H1 (cell line): ENCODE measurements at regions not wholly inside any gene's neighbourhood (a gene's known extent, or its start where the extent isn't known, plus 50 kb on each side); places are given as distances from the start of the nearest gene placed in this dataset.

Experiments
- CTCF ChIA-PET: fragments of 300-600 bp; sonication (Branson Sonifier 250); formaldehyde crosslinking; loops from one replicate; lab custom pipeline; 2021; ENCODE audit not compliant: partially characterized antibody; lab: Charles Lee
- POLR2A ChIA-PET: fragments of 300-600 bp; sonication (Branson Sonifier 250); formaldehyde crosslinking; loops from one replicate; lab custom pipeline; 2021; ENCODE audit warnings: inconsistent platforms; ENCODE audit not compliant: partially characterized antibody; lab: Charles Lee
- DNase-seq, 2 experiments: peaks; one replicate each; pipeline versions ENCODE4 v3.0.0 to v3.0.0-alpha.2; 2010 to 2022; ENCODE audit warnings: low spot score in 2 of 2, low read depth in 1 of 2, mixed read lengths in 1 of 2
- FAIRE-seq: peaks from 2 replicates; lab custom pipeline; 2011; peaks lifted over from hg19 to GRCh38; lab: Jason Lieb, UNC
- H2AFZ ChIP-seq: 2 replicates; pipeline ENCODE4 v1.8.1; 2012; ENCODE audit warnings: low read length, inconsistent platforms
- H2AK5ac ChIP-seq: 2 replicates; pipeline ENCODE4 v1.6.1; 2013; ENCODE audit warnings: low read depth, low read length
- H2BK120ac ChIP-seq: replicated peaks from 2 replicates; pipeline ENCODE3; 2013; ENCODE audit warnings: low read depth, low read length, inconsistent platforms
- H2BK12ac ChIP-seq: 2 replicates; pipeline ENCODE4 v1.6.1; 2013; ENCODE audit warnings: low read depth, low read length
- H2BK15ac ChIP-seq: 2 replicates; pipeline ENCODE4 v1.6.1; 2013; ENCODE audit warnings: low read length
- H2BK20ac ChIP-seq: 2 replicates; pipeline ENCODE4 v1.6.1; 2013; ENCODE audit warnings: low read length
- H2BK5ac ChIP-seq: 2 replicates; pipeline ENCODE4 v1.6.1; 2013; ENCODE audit warnings: low read depth, low read length
- H3K14ac ChIP-seq: 2 replicates; pipeline ENCODE4 v1.6.1; 2013; ENCODE audit warnings: inconsistent platforms; ENCODE audit not compliant: insufficient read length
- H3K18ac ChIP-seq: 2 replicates; pipeline ENCODE4 v1.6.1; 2013; ENCODE audit warnings: low read length; ENCODE audit errors: extremely low read depth
- H3K23ac ChIP-seq: 2 replicates; pipeline ENCODE4 v1.6.1; 2013; ENCODE audit warnings: inconsistent platforms; ENCODE audit not compliant: insufficient read length
- H3K23me2 ChIP-seq: 2 replicates; pipeline ENCODE4 v1.6.1; 2013; ENCODE audit warnings: low read depth, low read length
- H3K27ac ChIP-seq: 2 replicates; pipeline ENCODE4 v1.6.1; 2011; ENCODE audit warnings: low read depth, low read length, inconsistent platforms
- H3K27me3 ChIP-seq, 4 experiments: replicated peaks in 1 of 4; 1 replicate in 1 of 4; 2 replicates in 3 of 4; pipeline versions ENCODE4 v1.6.1 to v1.8.1; 2011 to 2013; ENCODE audit warnings: low read length in 3 of 4, mild to moderate bottlenecking in 3 of 4, inconsistent platforms in 2 of 4, mixed read lengths in 2 of 4, moderate library complexity in 1 of 4; ENCODE audit not compliant: control insufficient read depth in 3 of 4, insufficient read depth in 3 of 4; ENCODE audit errors: extremely low read depth in 1 of 4
- H3K36me3 ChIP-seq, 4 experiments: 2 replicates each; pipeline versions ENCODE4 v1.6.1 to v1.8.1; 2011 to 2013; ENCODE audit warnings: mild to moderate bottlenecking in 4 of 4, low read length in 3 of 4, moderate library complexity in 2 of 4, control low read depth in 1 of 4, inconsistent platforms in 1 of 4; ENCODE audit not compliant: insufficient read depth in 4 of 4, control insufficient read depth in 2 of 4
- H3K4ac ChIP-seq: replicated peaks from 2 replicates; pipeline ENCODE3; 2013; ENCODE audit warnings: low read length, low read depth, mixed read lengths, inconsistent platforms; ENCODE audit not compliant: insufficient read length
- H3K4me1 ChIP-seq, 4 experiments: replicated peaks in 1 of 4; 1 replicate in 1 of 4; 2 replicates in 3 of 4; pipeline versions ENCODE4 v1.6.1 to v1.8.1; 2011 to 2013; ENCODE audit warnings: low read length in 3 of 4, inconsistent platforms in 2 of 4, mixed read lengths in 1 of 4; ENCODE audit not compliant: insufficient read depth in 4 of 4, control insufficient read depth in 3 of 4
- H3K4me2 ChIP-seq, 2 experiments: 2 replicates each; pipeline versions ENCODE4 v1.6.1 to v1.8.1; 2011 to 2013; ENCODE audit warnings: low read depth in 2 of 2, low read length in 2 of 2, control low read depth in 1 of 2, inconsistent platforms in 1 of 2, mild to moderate bottlenecking in 1 of 2; ENCODE audit not compliant: insufficient read depth in 1 of 2
- H3K4me3 ChIP-seq, 4 experiments: fragments of 200-600, 300-600 bp in 1 of 4; sonication (generic), shearing (Covaris generic), sonication (Bioruptor Twin) in 1 of 4; 2 replicates each; pipeline versions ENCODE4 v1.5.1 to v1.8.1; 2011 to 2016; ENCODE audit warnings: low read length in 4 of 4, low read depth in 3 of 4, control low read depth in 2 of 4, inconsistent platforms in 2 of 4, mild to moderate bottlenecking in 2 of 4, mixed read lengths in 1 of 4, moderate library complexity in 1 of 4; ENCODE audit not compliant: insufficient read depth in 2 of 4; ENCODE audit errors: extremely low read depth in 1 of 4
- H3K56ac ChIP-seq: replicated peaks from 2 replicates; pipeline ENCODE3; 2013; ENCODE audit warnings: low read depth, mild to moderate bottlenecking, mixed read lengths, low read length, inconsistent platforms; ENCODE audit not compliant: insufficient read length
- H3K79me1 ChIP-seq: 2 replicates; pipeline ENCODE4 v1.6.1; 2013; ENCODE audit warnings: low read depth, low read length, control low read depth
- H3K79me2 ChIP-seq, 2 experiments: 2 replicates each; pipeline versions ENCODE4 v1.6.1 to v1.8.1; 2012 to 2013; ENCODE audit warnings: low read length in 2 of 2, mild to moderate bottlenecking in 2 of 2, inconsistent platforms in 1 of 2; ENCODE audit not compliant: insufficient read depth in 2 of 2, control insufficient read depth in 1 of 2
- H3K9ac ChIP-seq, 4 experiments: replicated peaks in 1 of 4; 1 replicate in 1 of 4; 2 replicates in 3 of 4; pipeline versions ENCODE4 v1.6.1 to v1.8.1; 2011 to 2013; ENCODE audit warnings: low read depth in 3 of 4, low read length in 3 of 4, control low read depth in 2 of 4, mild to moderate bottlenecking in 2 of 4, moderate library complexity in 2 of 4, inconsistent platforms in 1 of 4; ENCODE audit errors: extremely low read depth in 1 of 4
- H3K9me3 ChIP-seq, 2 experiments: 2 replicates each; pipeline versions ENCODE4 v1.6.1 to v1.8.1; 2012 to 2013; ENCODE audit warnings: mild to moderate bottlenecking in 2 of 2, moderate library complexity in 2 of 2, control low read depth in 1 of 2, inconsistent platforms in 1 of 2, low read depth in 1 of 2, low read length in 1 of 2, mixed read lengths in 1 of 2; ENCODE audit not compliant: insufficient read depth in 2 of 2
- H4K20me1 ChIP-seq, 2 experiments: replicated peaks in 1 of 2; 2 replicates each; pipeline versions ENCODE3 to v1.8.1; 2011 to 2013; ENCODE audit warnings: inconsistent platforms in 2 of 2, low read length in 2 of 2, mild to moderate bottlenecking in 1 of 2; ENCODE audit not compliant: insufficient read depth in 2 of 2, control insufficient read depth in 1 of 2
- H4K5ac ChIP-seq: 2 replicates; pipeline ENCODE4 v1.6.1; 2013; ENCODE audit warnings: low read length, low read depth, mixed read lengths, inconsistent platforms; ENCODE audit not compliant: insufficient read length
- H4K8ac ChIP-seq: 2 replicates; pipeline ENCODE4 v1.8.0; 2013; ENCODE audit warnings: mild to moderate bottlenecking, moderate library complexity, low read length, inconsistent platforms; ENCODE audit not compliant: insufficient read depth; ENCODE audit errors: extremely low read depth
- H4K91ac ChIP-seq: replicated peaks from 2 replicates; pipeline ENCODE3; 2013; ENCODE audit warnings: low read length, mixed read lengths, inconsistent platforms; ENCODE audit not compliant: insufficient read length
- ASH2L ChIP-seq: fragments of 200-600, 300-600 bp; sonication (generic); IDR thresholded peaks from one replicate; pipeline ENCODE4 v1.7.1; 2017; ENCODE audit warnings: low read length
- EZH2 ChIP-seq: fragments of 200-600 bp; sonication (generic); IDR thresholded peaks from 2 replicates; pipeline ENCODE4 v1.7.1; 2012; ENCODE audit warnings: low read depth, mild to moderate bottlenecking, moderate library complexity, low read length, inconsistent platforms; ENCODE audit not compliant: severe bottlenecking
- FOSL1 ChIP-seq: IDR thresholded peaks from 2 replicates; pipeline ENCODE4 v1.6.1; 2011; ENCODE audit warnings: mild to moderate bottlenecking, low read depth, low read length, moderate library complexity; ENCODE audit not compliant: insufficient read depth
- GABPA ChIP-seq: IDR thresholded peaks from 2 replicates; pipeline ENCODE4 v1.6.1; 2011; ENCODE audit warnings: mild to moderate bottlenecking, low read length, moderate library complexity, borderline replicate concordance; ENCODE audit not compliant: insufficient read depth
- JUN ChIP-seq: IDR thresholded peaks from 2 replicates; pipeline ENCODE4 v1.6.1; 2011; ENCODE audit warnings: low read depth, mild to moderate bottlenecking, improper control_type of control experiment, low read length
- POLR2A ChIP-seq, 2 experiments: IDR thresholded peaks; 1 replicate in 1 of 2; 2 replicates in 1 of 2; pipeline ENCODE4 v1.6.1; 2011; ENCODE audit warnings: low read depth in 2 of 2, low read length in 2 of 2, mild to moderate bottlenecking in 2 of 2; ENCODE audit errors: control extremely low read depth in 1 of 2
- RBBP5 ChIP-seq: IDR thresholded peaks from 2 replicates; pipeline ENCODE4 v1.7.1; 2012; ENCODE audit warnings: low read depth, mild to moderate bottlenecking, inconsistent platforms, low read length, moderate library complexity, borderline replicate concordance
- RFX5 ChIP-seq: IDR thresholded peaks from 2 replicates; pipeline ENCODE4 v1.6.1; 2011; ENCODE audit warnings: low read depth, low read length, improper control_type of control experiment, borderline replicate concordance
- RXRA ChIP-seq: IDR thresholded peaks from 2 replicates; pipeline ENCODE4 v1.6.1; 2011; ENCODE audit warnings: low read depth, mild to moderate bottlenecking, low read length, moderate library complexity; ENCODE audit not compliant: insufficient read depth
- TBP ChIP-seq: IDR thresholded peaks from 2 replicates; pipeline ENCODE4 v1.6.1; 2011; ENCODE audit warnings: low read depth, low read length, improper control_type of control experiment
- WGBS, 2 experiments: shearing (Covaris generic) in 1 of 2; methylation state at CpG; one replicate each; pipeline versions ENCODE4 v1.1.6 to v1.1.7; 2013 to 2015; ENCODE audit warnings: low lambda C conversion rate in 2 of 2, mixed read lengths in 2 of 2, inconsistent platforms in 1 of 2, low coverage in 1 of 2, missing lambda C conversion rate in 1 of 2; ENCODE audit not compliant: insufficient replicate concordance in 2 of 2, insufficient coverage in 1 of 2, insufficient read length in 1 of 2; ENCODE audit errors: extremely low coverage in 1 of 2, missing lambda C conversion rate in 1 of 2; 5-methylcytosine and 5-hydroxymethylcytosine counted together

DNA sequence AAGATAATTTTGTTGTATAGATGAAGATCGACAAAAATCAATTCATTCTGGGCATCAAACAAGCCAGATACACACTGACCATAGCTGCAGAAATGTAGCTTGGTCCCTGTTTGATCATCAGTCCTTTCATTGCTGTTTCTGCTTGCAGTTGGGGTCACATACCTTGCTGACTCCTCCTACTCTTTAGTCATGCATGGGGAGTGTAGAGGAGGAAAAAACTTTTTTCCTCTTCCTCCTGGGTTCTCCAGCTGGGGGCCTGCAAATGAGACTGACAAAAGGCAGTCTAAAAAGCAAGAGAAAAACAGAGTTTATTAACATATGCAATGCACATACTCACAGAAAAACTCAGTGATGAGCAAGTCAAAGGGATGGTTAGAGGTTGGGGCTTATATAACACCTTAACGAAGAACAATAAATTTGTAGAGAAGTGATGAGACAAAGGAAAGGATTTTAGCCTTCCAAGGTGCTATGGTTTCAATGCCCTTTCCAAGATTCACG, 105.8 kb downstream of the QRSL1 start:
- WGBS, 2 experiments: 50% methylated on average over 3 of the region's 3 CpGs; no CpG with 5 or more reads in 1 of the 2 experiments
- no peaks in the 10 kb centered on the region for H3K27me3 ChIP-seq
- H2BK15ac ChIP-seq: no peak overlapping the region
- no peak overlapping the region for H3K9ac ChIP-seq
- peaks cover 2% of the 10 kb centered on the region for H3K23me2 ChIP-seq
- H4K91ac ChIP-seq: no peak overlapping the region
- H2AFZ ChIP-seq: no peak overlapping the region
- no peaks in the 10 kb centered on the region for H3K79me2 ChIP-seq
- no peak overlapping the region for H3K56ac ChIP-seq
- H3K4me3 ChIP-seq: no peak overlapping the region
- H2BK120ac ChIP-seq: no peak overlapping the region
- H3K4ac ChIP-seq: no peak overlapping the region
- TF ChIP-seq RXRA (no peak), RBBP5 (no peak), RFX5 (no peak), JUN (no peak), TBP (no peak), GABPA (no peak), EZH2 (no peak), ASH2L (no peak), POLR2A (IDR thresholded peaks at IDR 0.05; ENCODE audit: control extremely low read depth in 1 of 2, low read depth in 2 of 2, low read length in 2 of 2) (no peak), FOSL1 (no peak)
- POLR2A ChIA-PET: interaction anchor here (0.7 kb wide), 1 partner anchor 283 kb away, joined by 3 read pairs; no protein-coding TSS in a partner anchor
- no peak overlapping the region; the same call in 1 of the 2 replicates for H4K8ac ChIP-seq
- no peak overlapping the region; the same call in 1 of the 2 replicates for H3K27ac ChIP-seq
- H3K36me3 ChIP-seq: no peaks in the 10 kb centered on the region
- peak overlapping the region in 1 of 2 experiments; percentile 52; a peak in 1 of 4 replicates for H3K4me2 ChIP-seq
- H3K9me3 ChIP-seq: peaks cover 8 to 9% of the 10 kb centered on the region in 2 experiments; a peak in 2 of 4 replicates
- H2BK12ac ChIP-seq: no peak overlapping the region
- no peak for DNase-seq
- no peak overlapping the region for H2BK5ac ChIP-seq
- no peaks in the 10 kb centered on the region for H4K20me1 ChIP-seq
- H3K79me1 ChIP-seq: no peaks in the 10 kb centered on the region
- no peak overlapping the region for H3K14ac ChIP-seq
- no peak overlapping the region for H3K18ac ChIP-seq
- H3K23ac ChIP-seq: no peak overlapping the region
- H2AK5ac ChIP-seq: no peak overlapping the region
- peak; percentile 39 for FAIRE-seq
- no peak overlapping the region for H2BK20ac ChIP-seq
- CTCF ChIA-PET: no interaction called here
- H3K4me1 ChIP-seq: peaks cover 0 to 3% (median 0%) of the 10 kb centered on the region in 4 experiments; a peak in 3 of 7 replicates
- H4K5ac ChIP-seq: no peak overlapping the region
